ENCODE measurements at regions not wholly inside any gene's neighbourhood (a gene's known extent, or its start where the extent isn't known, plus 50 kb on each side); places are given as distances from the start of the nearest gene placed in this dataset.
A peak's percentile ranks its signal among the peaks of the same experiment; 100 is the strongest.

DNA sequence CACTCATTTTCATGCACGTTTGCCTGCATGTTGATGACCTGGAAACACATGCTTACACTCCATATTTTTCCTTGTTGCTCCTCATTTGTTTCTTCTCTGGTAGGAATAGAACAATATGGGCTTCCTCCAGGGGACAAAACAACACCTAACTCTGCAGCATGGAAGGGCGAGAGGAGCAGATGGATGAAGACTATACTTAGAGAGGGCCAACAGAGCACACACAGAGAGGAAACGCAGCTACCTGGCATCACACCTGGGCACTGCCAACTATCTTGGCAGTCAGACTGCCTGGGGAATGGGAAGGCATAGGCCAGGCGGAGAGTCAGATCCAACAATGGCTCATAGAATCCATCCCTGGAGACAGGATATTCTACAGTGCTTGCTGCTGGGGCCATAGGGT lies 290.9 kb downstream of the CD83 start:
- H3K27ac Mint-ChIP-seq (ENCODE audit: unreplicated experiment), result no peak overlapping the region
- Histone ChIP-seq H3K4me2 (ENCODE audit: low read length) (no peak overlapping the region), H3K79me2 (ENCODE audit: insufficient read depth, low read length) (no peaks in the 10 kb centered on the region), H3K9me3 (ENCODE audit: insufficient read depth, low read depth, low read length) (no peaks in the 10 kb centered on the region), H4K20me1 (ENCODE audit: insufficient read depth, low read length) (no peaks in the 10 kb centered on the region), H3K36me3 (ENCODE audit: insufficient read depth, low read length) (no peaks in the 10 kb centered on the region), H3K27me3 (ENCODE audit: insufficient read depth, low read length) (peaks cover 2% of the 10 kb centered on the region), H3K4me1 (ENCODE audit: insufficient read depth, low read length) (no peaks in the 10 kb centered on the region), H3K27ac (ENCODE audit: low read depth, low read length) (no peak overlapping the region), H2AFZ (ENCODE audit: low read depth, low read length) (no peak overlapping the region), H3K4me3 (ENCODE audit: insufficient read depth, low read depth, low read length) (no peak overlapping the region), H3K9ac (ENCODE audit: low read length) (no peak overlapping the region)
- no peaks in the 10 kb centered on the region for H3K36me3 Mint-ChIP-seq (ENCODE audit: low read depth, unreplicated experiment)
- no peaks in the 10 kb centered on the region for H3K9me3 Mint-ChIP-seq (ENCODE audit: unreplicated experiment)
- DNase-seq (ENCODE audit: low read depth), result no peak
- H3K4me1 Mint-ChIP-seq (ENCODE audit: low read depth, unreplicated experiment), result peaks cover 2% of the 10 kb centered on the region
- TF ChIP-seq, protein P1, sequence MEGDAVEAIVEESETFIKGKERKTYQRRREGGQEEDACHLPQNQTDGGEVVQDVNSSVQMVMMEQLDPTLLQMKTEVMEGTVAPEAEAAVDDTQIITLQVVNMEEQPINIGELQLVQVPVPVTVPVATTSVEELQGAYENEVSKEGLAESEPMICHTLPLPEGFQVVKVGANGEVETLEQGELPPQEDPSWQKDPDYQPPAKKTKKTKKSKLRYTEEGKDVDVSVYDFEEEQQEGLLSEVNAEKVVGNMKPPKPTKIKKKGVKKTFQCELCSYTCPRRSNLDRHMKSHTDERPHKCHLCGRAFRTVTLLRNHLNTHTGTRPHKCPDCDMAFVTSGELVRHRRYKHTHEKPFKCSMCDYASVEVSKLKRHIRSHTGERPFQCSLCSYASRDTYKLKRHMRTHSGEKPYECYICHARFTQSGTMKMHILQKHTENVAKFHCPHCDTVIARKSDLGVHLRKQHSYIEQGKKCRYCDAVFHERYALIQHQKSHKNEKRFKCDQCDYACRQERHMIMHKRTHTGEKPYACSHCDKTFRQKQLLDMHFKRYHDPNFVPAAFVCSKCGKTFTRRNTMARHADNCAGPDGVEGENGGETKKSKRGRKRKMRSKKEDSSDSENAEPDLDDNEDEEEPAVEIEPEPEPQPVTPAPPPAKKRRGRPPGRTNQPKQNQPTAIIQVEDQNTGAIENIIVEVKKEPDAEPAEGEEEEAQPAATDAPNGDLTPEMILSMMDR (IDR thresholded peaks at IDR 0.05; ENCODE audit: insufficient read depth, low read depth, low read length), result no peak
- no peak for TF ChIP-seq EZH2 (IDR thresholded peaks at IDR 0.05; ENCODE audit: insufficient read depth, low read length)
- FAIRE-seq, result no peak
- peaks cover 6% of the 10 kb centered on the region for H3K27me3 Mint-ChIP-seq (ENCODE audit: low read depth, unreplicated experiment)
- H3K4me3 Mint-ChIP-seq (ENCODE audit: unreplicated experiment), result no peak overlapping the region

DNA sequence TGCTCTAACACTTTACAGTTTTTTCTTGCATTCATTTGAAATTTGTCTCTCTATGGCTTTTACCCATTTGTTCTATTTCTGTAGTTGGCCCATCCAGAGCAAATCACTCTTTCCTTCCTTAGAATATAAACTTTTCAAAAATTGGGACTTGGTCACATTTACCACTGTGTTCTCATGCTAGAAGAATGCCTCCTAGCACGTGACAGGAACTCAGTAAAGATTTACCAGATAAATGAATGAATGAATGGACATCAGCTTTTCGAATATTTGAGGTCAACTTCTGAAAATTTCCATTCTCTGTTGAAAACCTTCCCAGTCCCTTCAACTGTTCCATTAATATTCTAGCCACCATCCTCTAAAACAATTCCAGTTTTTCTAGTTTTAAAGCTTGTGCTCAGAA lies 294.5 kb downstream of the CD83 start:
- no peaks in the 10 kb centered on the region for H3K27me3 Mint-ChIP-seq (ENCODE audit: low read depth, unreplicated experiment)
- FAIRE-seq, result peak; percentile 56
- peak; percentile 28 for DNase-seq (ENCODE audit: low read depth)

DNA sequence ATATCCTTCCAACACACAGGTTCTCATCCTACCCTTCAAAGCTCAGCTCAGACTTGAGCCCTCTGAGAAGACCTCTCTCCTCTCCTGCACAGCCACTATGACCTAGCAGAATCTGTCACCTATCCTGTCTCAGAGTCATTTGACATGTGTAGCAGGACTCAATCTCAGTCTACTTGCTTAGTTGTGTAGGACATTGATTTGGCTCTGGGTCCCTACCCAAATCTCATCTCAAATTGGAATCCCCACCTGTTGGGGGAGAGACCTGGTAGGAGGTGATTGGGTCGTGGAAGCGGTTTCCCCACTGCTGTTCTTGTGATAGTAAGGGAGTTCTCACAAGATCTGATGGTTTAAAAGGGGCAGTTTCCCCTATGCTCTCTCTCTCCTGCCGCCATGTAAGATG lies 297.9 kb downstream of the CD83 start:
- H3K36me3 Mint-ChIP-seq (ENCODE audit: low read depth, unreplicated experiment), result no peaks in the 10 kb centered on the region
- H3K4me1 Mint-ChIP-seq (ENCODE audit: low read depth, unreplicated experiment), result peaks cover 2% of the 10 kb centered on the region
- Histone ChIP-seq H3K4me2 (ENCODE audit: low read length) (no peak overlapping the region), H3K4me1 (ENCODE audit: insufficient read depth, low read length) (no peaks in the 10 kb centered on the region), H4K20me1 (ENCODE audit: insufficient read depth, low read length) (no peaks in the 10 kb centered on the region), H3K27me3 (ENCODE audit: insufficient read depth, low read length) (no peaks in the 10 kb centered on the region), H3K79me2 (ENCODE audit: insufficient read depth, low read length) (no peaks in the 10 kb centered on the region), H3K9ac (ENCODE audit: low read length) (no peak overlapping the region), H3K4me3 (ENCODE audit: insufficient read depth, low read depth, low read length) (no peak overlapping the region), H3K36me3 (ENCODE audit: insufficient read depth, low read length) (no peaks in the 10 kb centered on the region), H3K27ac (ENCODE audit: low read depth, low read length) (no peak overlapping the region), H3K9me3 (ENCODE audit: insufficient read depth, low read depth, low read length) (no peaks in the 10 kb centered on the region), H2AFZ (ENCODE audit: low read depth, low read length) (no peak overlapping the region)
- DNase-seq (ENCODE audit: low read depth) (no peak), FAIRE-seq (no peak)
- no peak for TF ChIP-seq EZH2 (IDR thresholded peaks at IDR 0.05; ENCODE audit: insufficient read depth, low read length)
- TF ChIP-seq, protein P1 (IDR thresholded peaks at IDR 0.05; ENCODE audit: insufficient read depth, low read depth, low read length), result no peak
- H3K27me3 Mint-ChIP-seq (ENCODE audit: low read depth, unreplicated experiment), result no peaks in the 10 kb centered on the region
- H3K9me3 Mint-ChIP-seq (ENCODE audit: unreplicated experiment), result no peaks in the 10 kb centered on the region
- no peak overlapping the region for H3K27ac Mint-ChIP-seq (ENCODE audit: unreplicated experiment)
- H3K4me3 Mint-ChIP-seq (ENCODE audit: unreplicated experiment), result no peak overlapping the region

More for the DNA sequence above, 294.5 kb downstream of the CD83 start:
- Histone ChIP-seq H3K27me3 (ENCODE audit: insufficient read depth, low read length) (no peaks in the 10 kb centered on the region), H4K20me1 (ENCODE audit: insufficient read depth, low read length) (no peaks in the 10 kb centered on the region), H3K4me1 (ENCODE audit: insufficient read depth, low read length) (no peaks in the 10 kb centered on the region), H3K79me2 (ENCODE audit: insufficient read depth, low read length) (no peaks in the 10 kb centered on the region), H3K4me3 (ENCODE audit: insufficient read depth, low read depth, low read length) (no peak overlapping the region), H3K9me3 (ENCODE audit: insufficient read depth, low read depth, low read length) (no peaks in the 10 kb centered on the region), H2AFZ (ENCODE audit: low read depth, low read length) (no peak overlapping the region), H3K36me3 (ENCODE audit: insufficient read depth, low read length) (no peaks in the 10 kb centered on the region), H3K9ac (ENCODE audit: low read length) (no peak overlapping the region), H3K27ac (ENCODE audit: low read depth, low read length) (no peak overlapping the region), H3K4me2 (ENCODE audit: low read length) (no peak overlapping the region)
- H3K4me1 Mint-ChIP-seq (ENCODE audit: low read depth, unreplicated experiment), result peaks cover 2% of the 10 kb centered on the region
- no peak overlapping the region for H3K27ac Mint-ChIP-seq (ENCODE audit: unreplicated experiment)
- no peak for TF ChIP-seq EZH2 (IDR thresholded peaks at IDR 0.05; ENCODE audit: insufficient read depth, low read length)
- TF ChIP-seq, protein P1 (IDR thresholded peaks at IDR 0.05; ENCODE audit: insufficient read depth, low read depth, low read length), result no peak
- no peaks in the 10 kb centered on the region for H3K9me3 Mint-ChIP-seq (ENCODE audit: unreplicated experiment)
- no peaks in the 10 kb centered on the region for H3K36me3 Mint-ChIP-seq (ENCODE audit: low read depth, unreplicated experiment)
- no peak overlapping the region for H3K4me3 Mint-ChIP-seq (ENCODE audit: unreplicated experiment)
